HepG2 (cell line): ENCODE measurements at regions not wholly inside any gene's neighbourhood (a gene's known extent, or its start where the extent isn't known, plus 50 kb on each side); places are given as distances from the start of the nearest gene placed in this dataset.

ENCODE experiments used
- BRF2 ChIP-seq: sonication (generic); formaldehyde crosslinking; IDR thresholded peaks from 2 replicates; pipeline ENCODE4 v1.8.1; 2022; ENCODE audit warnings: mild to moderate bottlenecking, missing genetic modification reagents
- CERS6 ChIP-seq: sonication (generic); formaldehyde crosslinking; IDR thresholded peaks from 2 replicates; pipeline ENCODE4 v1.5.0; 2020; ENCODE audit warnings: missing genetic modification reagents
- IRX3 ChIP-seq: sonication (generic); formaldehyde crosslinking; IDR thresholded peaks from 2 replicates; pipeline ENCODE4 v1.8.1; 2023; ENCODE audit warnings: mild to moderate bottlenecking, low read depth, missing genetic modification reagents, borderline replicate concordance
- ISX ChIP-seq: sonication (generic); formaldehyde crosslinking; conservative IDR thresholded peaks from 2 replicates; pipeline ENCODE4 v1.5.0; 2020; ENCODE audit warnings: missing genetic modification reagents
- KLF9 ChIP-seq: IDR thresholded peaks from 2 replicates; pipeline ENCODE4 v1.6.1; 2016; ENCODE audit warnings: low read depth
- STAG1 ChIP-seq: sonication (generic); formaldehyde crosslinking; IDR thresholded peaks from 2 replicates; pipeline ENCODE4 v1.4.0; 2020; ENCODE audit warnings: missing genetic modification reagents
- TGIF2 ChIP-seq: IDR thresholded peaks from 2 replicates; pipeline ENCODE4 v1.6.1; 2016; ENCODE audit warnings: control low read depth, missing compliant biosample characterization
- ZBTB49 ChIP-seq: sonication (generic); formaldehyde crosslinking; IDR thresholded peaks from 2 replicates; pipeline ENCODE4 v1.4.0; 2020; ENCODE audit warnings: missing genetic modification reagents, borderline replicate concordance
- ZNF230 ChIP-seq: sonication (generic); formaldehyde crosslinking; IDR thresholded peaks from 2 replicates; pipeline ENCODE4 v1.4.0; 2020; ENCODE audit warnings: mild to moderate bottlenecking, missing genetic modification reagents
- ZNF281 ChIP-seq: sonication (generic); formaldehyde crosslinking; IDR thresholded peaks from 2 replicates; pipeline ENCODE4 v1.4.0; 2020; ENCODE audit warnings: missing genetic modification reagents, borderline replicate concordance
- ZNF503 ChIP-seq: sonication (generic); formaldehyde crosslinking; IDR thresholded peaks from 2 replicates; pipeline ENCODE4 v1.4.0; 2020; ENCODE audit warnings: missing genetic modification reagents
- ZNF670 ChIP-seq: sonication (generic); formaldehyde crosslinking; IDR thresholded peaks from 2 replicates; pipeline ENCODE4 v1.8.0; 2022; ENCODE audit warnings: mild to moderate bottlenecking, missing genetic modification reagents, borderline replicate concordance

GRCh38 chr3:20406611-20407011 lies 220.6 kb upstream of the SGO1 start (continued):
- TF ChIP-seq ZBTB49 (CRISPR knock-in tag) = no peak
- no peak for TF ChIP-seq ZNF281 (CRISPR knock-in tag)
- no peak for TF ChIP-seq BRF2 (CRISPR knock-in tag)
- no peak for TF ChIP-seq CERS6 (CRISPR knock-in tag)
- TF ChIP-seq IRX3 (CRISPR knock-in tag) = no peak
- TF ChIP-seq KLF9 (CRISPR knock-in tag) = no peak
- no peak for TF ChIP-seq STAG1 (CRISPR knock-in tag)
- no peak for TF ChIP-seq ZNF230 (CRISPR knock-in tag)
- TF ChIP-seq ZNF503 (CRISPR knock-in tag) = no peak
- TF ChIP-seq ISX (CRISPR knock-in tag) = no peak
- TF ChIP-seq TGIF2 (CRISPR knock-in tag) = no peak
- no peak for TF ChIP-seq ZNF670 (CRISPR knock-in tag)
